ENCODE measurements at regions not wholly inside any gene's neighbourhood (a gene's known extent, or its start where the extent isn't known, plus 50 kb on each side); places are given as distances from the start of the nearest gene placed in this dataset.

DNA sequence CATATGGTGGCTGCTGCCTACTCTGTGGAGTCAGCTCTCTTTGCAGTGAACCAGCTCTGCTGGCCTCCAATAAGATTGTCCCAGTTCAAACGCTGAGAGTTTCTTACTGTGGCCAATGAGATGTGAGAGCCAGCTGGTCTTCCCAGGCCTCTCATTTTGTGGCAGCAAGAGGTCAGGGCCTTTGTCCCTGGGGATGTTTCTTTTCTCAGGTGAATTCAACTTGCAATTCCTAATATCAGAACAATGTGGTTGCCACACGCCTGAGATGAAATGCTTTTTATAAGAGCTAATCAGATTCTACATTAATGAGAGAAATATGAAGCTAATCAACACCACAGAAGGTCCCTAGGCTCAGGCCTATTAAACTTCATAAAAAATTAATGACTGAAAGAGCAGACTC lies 660.1 kb upstream of the CAMK1G start:
- no peak for DNase-seq

DNA sequence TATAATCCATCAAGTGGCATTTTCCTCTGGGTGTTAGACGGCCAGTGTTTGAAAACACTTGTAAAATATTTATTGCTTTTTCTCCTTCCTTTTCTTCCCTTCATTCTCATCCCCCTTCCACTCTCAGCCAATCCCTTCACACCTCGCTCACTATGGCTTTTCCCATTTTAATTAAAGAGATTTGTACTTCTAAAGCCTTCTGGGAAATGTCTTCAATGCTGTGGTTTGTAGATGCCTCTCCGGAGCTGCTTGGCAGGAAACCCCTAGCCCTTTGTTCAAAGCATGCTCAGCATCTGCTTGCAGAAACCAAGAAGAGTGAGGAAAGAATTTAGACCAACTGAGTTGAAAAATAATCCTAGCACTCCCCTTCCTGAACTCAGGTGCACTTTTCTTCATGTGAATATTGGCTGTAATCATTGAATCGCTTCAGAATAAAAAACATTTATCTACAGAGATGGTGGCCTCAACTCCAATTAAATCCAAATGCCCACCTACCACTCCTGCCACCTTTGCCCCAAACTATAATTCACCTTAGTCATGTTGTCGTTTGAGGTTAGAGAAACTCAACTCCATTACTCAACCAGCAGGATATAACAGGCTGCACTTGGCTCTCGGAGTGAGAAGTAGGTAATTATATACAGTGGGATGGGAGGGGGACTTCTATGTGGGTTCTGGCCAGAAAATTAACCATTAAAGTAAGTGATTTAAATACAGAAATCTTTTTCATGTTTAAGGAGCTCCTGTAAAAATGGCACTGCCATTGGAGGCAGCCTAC lies 659.4 kb upstream of the CAMK1G start:
- DNase-seq: no peak

DNA sequence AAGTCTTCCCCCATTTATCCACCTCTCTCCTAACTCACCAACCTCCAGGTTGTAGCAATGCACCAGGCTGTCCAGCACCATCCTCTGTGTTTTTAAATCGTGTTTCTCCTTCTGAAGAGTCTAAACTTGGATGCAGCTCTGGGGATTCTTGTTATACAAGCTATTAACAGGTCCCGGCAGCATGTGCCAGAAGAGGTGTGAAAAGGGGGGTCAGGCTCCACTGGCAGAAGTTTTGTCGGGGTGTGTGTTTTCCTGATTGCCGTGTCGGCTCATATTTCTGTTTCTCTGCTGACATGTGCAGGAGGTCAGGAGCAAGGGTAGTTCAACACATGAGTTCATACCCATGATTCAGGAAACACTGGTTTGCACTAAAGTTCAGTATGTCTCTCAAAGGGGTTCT lies 658.6 kb upstream of the CAMK1G start:
- no peak for DNase-seq

DNA sequence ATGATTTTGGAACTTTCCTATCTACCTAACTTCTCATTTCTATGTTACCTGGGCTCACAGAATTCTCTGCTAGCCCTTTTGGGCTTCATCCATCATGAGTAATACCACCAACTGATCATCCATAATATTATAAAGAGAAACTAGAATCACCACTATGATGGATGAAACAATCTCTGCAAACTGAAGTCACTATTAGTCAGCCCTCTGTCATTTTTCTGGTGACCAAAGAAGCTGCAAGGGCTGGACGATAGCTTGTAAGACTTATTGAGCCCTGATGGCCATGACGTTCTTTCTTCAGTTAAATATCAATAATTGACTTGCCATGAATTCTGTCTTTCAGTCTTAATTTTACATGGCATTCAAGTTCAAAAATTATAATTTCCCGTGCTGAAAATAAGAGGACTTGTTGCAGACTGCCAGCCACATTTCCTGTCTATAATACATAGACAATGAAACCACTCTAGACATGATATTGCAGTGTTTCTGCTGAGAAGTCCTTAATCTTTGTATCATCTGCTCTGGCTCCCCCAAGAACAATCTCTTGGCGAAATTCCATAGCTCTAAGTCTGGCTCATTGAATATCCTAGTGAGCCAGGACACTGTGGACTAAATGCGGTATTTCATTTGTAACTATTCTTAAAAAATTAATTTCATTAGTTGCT lies 655.0 kb upstream of the CAMK1G start:
- DNase-seq: no peak

DNA sequence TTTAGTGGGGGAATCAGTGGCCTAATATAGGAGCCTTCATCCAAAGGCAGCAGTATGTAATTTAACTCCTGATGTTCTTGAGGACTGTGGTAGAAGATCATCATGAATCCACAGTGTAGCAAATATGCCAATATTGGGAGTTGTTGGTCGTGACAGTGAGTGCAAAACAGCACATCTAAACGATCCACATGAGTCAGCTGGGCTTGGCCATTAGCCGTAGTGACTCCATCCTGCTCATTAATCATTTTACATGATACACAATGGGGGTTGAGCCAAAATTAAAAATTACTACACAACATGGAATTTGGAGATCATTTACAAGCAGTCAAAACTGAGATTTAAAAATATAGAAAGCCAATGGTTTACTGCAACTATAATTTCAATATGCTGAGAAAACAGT lies 653.9 kb upstream of the CAMK1G start:
- DNase-seq: no peak

DNA sequence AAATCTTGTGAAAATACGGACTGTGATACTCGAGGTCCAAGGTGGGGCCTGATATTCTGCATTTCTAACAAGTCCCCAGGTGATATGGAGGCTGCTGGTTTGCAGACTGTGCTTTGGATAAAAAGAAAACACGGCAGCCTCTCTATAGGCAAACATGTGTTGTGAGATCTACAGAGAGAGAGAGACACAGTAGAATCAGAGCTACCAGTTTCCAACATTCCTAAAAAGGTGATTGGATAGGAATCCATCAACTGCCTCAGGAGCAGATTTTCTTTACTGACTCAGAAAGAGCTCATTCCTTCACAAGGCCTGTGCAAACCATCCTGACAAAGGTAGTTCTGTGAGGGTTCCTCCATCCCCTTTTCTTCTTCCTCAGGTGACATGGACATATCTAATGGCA lies 651.6 kb upstream of the CAMK1G start:
- no peak for DNase-seq

DNA sequence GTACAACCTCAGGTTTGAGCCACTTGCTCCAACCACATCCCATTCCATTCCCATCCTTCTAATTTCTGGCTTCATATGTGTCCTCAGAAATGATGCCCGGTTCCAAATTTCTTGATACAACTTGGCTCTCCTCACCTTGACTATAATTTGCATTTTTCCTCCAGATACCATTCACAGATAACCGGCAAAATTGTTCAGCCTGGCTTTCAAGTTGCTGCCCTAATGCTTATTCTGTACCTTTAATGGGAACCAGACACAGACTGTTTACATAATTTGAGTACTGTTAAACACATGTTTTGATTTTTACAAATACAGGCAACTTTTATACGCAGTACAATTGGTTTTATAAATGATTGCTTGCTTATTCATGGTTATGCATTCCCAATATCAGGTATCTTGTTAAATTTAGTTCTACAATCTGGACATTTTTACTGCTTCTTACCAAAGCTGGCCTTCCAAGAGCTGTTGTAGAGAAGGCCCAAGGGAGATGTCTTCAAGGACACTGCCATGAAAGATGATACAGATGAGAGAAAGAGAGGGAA lies 649.5 kb upstream of the CAMK1G start:
- no peak for DNase-seq

DNA sequence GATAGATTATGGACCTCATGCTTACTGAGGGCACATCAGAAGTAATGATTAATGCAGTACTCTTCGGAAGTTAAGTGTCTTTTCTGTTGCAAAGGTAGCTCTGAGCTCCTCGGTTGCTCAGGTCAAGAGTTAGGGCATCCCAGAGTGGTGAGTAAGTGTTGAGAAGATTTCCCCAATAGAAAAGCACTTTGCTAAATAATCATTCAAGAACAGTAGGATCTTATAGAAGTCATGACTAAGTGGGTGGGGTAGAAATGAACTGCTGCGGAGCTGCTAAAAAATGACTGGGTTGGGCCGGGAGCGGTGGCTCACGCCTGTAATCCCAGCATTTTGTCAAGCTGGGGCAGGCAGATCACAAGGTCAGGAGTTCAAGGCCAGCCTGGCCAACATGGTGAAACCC lies 648.6 kb upstream of the CAMK1G start:
- DNase-seq: no peak

DNA sequence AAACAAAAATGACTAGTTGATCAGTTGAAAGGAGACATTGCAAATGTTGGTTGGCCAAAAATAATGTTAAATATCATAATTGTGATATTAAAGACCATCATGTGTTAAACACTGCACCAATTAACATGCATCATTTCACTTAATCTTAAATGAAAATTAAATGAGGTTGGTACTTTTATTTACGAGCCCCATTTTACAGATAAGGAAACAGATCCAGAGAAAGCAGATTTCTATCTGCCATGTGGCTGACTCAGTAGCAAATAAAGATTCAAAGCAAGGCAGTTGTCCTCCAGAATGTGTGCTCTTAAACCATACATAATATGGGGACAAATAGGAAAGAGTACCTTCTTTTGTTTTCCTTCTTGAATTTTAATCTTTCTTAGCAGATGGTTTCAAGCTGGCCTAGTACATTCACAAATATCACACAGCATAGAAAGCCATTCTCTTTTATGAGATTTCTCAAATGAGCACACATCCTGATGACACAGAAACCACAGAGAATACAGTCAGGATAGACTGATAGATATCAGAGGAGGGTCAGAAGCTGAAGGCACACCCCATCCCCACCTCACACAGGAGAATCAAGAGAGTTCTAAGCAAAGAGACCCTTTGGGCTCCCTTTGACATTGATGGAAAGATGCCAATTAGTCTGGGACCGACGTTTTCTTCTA lies 647.9 kb upstream of the CAMK1G start:
- no peak for DNase-seq

DNA sequence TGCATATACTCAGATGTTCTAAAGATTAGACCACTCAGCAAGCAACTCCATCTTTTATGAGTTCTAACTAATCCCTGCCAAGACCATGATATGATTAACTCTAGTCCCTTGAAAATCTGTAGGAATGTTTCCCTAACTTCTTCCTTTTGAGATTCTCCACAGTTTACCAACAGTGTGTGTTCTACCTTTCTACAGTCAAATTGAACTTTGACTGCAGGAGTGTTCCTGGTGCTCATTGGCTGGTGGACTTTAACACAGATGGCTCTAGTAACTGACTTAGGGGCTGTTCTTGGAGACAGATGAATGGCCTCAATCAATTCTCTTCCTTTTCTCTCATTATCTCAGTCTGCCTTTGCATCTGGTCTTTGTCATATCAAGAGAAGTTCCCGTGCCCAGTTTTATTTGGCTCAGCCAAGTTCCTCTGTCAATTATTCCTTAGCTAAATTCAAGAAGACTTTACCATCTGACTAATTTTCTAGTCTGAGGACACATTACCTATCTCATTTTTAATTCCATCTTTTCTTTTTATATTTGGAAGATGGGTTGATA lies 643.9 kb upstream of the CAMK1G start:
- DNase-seq: no peak

DNA sequence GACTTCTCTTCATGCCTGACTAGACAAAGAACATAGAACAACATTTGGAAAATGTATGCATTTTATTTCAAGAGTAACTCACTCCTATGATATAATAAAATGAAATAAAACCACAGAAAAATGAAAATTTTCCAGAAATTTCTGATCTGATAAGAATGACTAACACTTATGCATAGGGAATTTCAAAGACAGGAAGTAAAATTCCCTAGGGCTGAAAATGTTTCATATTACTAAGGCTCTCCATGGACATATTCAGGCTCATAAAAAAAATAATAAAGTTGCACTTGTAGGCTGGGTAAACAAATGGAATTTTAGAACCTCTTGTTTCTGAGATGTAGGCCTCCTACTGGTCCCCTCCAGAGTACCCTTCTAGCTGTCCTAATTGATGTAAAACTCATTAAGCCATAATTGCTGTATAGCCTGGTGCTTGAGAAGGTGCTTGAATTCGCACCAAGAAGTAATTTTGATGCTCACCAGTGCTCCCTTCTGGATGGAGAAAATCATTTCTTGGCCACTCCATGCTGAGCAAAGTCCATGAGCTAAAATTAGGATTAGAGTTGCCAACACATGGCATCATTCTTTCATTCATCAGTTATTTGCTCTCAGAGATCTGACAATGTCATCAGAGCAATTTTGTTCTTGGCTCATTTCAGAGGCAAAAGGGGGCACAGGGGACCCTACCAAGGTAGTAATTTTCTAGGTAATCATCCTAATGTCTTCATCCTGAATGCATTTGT lies 641.0 kb upstream of the CAMK1G start:
- DNase-seq: no peak

DNA sequence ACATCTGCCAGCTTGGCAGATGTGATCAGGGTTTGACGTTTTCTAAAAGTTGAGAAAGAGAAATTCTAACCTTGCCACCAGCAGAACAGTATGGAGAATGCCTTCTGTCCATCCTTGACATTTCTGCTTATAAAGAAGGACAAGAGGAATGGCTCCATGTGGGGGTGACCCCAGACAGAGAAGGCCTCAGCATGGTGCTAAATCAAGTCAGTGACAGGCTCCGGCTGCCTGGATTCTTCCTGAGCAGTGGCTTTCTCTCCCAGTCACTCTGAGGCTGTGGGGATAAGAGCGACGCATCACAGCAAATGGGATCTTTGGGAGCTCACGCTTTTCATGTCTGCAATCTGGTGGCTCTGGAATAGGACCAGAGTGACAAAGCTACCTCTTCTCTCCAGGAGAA lies 640.2 kb upstream of the CAMK1G start:
- DNase-seq: no peak

DNA sequence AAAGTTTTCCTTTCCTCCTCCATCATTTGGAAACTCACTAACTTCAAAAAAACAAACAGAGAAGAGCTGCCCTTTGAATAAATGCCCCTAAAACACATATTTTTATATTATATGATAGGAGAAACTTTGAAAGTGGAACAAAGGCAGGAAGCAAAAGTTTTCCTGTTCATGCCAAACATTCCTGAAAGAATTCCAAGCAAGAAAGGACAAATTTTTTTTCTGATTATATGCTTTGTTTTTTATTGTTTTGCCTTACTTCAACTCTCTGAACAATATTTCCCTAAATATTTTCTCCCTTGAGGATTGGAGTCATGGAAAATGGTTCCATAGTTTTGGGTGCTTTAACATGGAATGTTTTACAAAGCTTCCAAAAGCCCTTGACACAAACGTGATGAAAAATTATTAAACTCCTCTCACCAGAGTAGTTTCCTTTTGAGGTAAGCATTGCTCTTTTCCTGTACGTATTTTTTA lies 638.5 kb upstream of the CAMK1G start:
- no peak for DNase-seq

DNA sequence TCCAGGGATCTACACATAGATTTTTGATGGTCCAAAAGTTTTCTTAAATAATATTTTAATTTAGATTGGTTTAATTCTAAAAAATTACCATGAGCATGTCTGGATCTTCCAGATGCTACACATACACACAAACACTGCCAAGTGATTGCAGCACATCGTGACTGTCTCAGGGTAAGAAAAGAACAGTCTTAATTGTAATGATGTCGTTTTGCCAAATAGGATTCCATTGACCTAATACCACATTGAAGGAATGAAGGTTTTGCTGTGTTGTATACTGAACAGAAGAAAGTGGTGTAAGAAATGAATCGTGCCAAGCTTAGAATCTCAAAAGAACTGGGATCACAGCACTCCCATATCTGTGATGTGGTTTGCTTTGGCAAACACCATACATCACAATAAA lies 633.3 kb upstream of the CAMK1G start:
- no peak for DNase-seq

DNA sequence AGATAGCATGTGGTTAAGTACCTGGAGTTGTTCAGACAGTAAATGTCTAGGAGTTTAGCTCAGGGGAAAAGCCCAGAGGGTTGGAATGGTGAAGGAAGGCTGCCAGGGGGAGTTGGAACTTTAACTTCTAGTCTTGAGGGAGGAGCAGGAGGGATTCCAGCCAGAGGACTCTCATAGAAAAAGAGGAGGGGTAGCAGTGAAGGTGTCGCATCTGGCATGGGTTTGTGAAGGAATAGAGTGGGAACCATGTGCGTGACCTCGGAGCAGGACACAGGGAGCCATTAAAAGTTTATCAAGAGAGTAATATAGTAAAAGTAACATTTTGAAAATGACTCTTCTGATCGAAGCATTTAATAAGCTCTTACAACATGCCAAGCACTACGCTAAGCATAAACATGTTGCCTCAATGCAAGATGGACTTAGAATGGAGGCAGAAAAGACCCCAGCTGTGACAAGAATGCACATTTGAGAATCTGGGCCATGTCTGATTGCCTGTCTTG lies 632.4 kb upstream of the CAMK1G start:
- DNase-seq: no peak

DNA sequence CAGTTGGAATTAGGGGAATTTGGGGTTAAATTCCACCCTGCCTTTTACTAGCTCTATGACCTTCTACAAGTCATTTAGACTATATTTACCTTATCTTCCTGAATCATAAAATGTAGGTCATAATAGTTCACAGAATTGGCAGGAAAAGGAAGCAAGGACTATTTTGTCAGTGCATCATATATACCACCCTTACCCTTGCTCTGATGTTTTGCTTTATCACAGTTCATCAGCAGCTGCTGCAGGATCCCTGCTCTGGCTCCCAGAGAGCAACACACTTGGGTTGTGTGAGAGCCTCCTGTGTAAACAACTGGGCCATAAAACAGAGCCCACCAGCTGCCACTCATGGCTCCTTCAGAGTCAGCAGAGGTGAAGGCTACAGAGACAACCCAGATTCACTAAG lies 631.6 kb upstream of the CAMK1G start:
- no peak for DNase-seq

DNA sequence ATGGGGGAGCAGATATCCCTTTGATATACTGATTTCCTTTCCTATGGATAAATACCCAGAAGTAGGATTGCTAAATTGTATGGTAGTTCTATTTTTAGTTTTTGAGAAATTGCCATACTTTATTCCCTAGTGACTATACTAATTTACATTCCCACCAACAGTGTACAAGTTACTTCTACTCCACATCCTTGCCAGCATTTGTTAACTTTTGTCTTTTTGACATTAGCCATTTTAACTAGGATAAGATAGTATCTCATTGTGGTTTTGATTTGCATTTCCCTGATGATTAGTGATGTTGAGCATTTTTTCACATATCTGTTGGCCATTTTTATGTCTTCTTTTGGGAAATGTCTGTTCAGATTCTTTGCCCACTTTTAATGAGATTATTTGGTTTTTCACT lies 620.6 kb upstream of the CAMK1G start:
- DNase-seq: no peak

DNA sequence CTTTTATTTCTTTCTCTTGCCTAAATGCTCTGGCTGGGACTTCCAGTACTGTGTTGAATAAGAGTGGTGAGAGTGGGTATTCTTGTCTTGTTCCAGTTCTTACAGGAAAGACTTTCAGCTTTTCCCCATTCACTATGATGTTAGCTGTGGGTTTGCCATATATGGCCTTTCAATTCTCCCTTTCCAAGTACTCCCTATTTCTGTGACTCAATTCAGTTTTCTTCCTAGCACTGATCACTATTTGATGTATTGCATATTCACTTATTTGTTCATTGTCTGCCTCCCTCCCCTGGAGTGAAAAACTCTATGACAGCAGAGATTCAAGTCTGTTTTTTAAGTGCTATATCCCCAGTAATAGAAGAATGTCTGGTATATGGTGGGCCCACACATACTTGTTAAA lies 618.2 kb upstream of the CAMK1G start:
- DNase-seq: no peak

DNA sequence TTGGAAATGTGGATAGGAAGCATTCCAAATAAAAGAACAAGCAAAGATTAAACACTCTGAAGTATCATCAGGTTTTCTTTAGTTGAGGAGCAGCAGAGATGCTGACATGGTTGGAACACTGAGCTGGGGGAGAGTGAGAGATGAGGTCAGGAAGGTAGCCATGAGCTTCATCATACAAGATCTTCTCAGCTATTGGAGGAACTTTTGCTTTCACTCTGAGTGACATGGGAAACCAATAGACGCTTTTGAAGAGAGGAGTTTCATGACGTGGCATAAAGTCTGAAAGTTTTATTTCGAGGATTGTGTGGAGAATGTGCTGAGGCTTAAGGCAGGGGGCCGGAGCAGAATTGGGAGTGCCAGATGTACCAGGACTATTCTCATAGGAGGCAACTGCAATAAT lies 616.2 kb upstream of the CAMK1G start:
- no peak for DNase-seq

DNA sequence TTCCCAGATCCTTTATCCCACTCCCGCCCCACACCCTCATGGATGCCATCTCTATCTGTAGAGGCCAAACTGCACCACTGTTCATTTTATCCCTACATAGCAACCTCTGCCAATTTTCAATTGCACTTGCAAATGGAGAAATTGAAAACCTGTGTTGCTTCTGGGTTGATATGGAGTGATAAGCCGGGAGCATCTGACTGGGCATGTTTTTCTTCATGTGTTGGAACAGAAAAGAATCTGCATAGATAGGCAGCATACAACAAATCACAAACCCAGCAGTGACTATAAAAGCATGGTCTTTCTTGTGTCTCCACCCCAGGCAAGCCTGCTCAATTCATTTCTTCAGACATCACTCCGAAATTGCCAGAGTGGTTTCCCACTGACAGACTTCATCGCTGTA lies 608.8 kb upstream of the CAMK1G start:
- DNase-seq: no peak

DNA sequence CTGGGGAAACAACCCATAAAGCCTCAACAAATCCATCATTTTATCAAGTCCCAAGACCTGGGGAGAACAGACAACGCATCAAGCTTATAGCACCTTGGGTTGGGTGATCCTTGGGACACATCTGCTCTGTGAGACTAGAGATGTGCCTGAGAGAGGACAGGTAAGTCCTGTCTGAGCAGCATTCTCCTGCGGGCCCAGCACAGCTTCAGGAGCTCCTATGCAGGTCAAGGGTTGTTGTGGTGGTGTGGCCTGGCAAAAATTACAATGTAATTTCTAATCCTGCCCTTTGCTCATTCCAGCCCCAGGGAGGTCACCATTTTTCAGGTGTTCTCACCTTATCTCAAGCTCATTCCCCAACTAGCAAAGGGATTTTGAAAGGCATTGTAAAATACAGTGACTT lies 608.1 kb upstream of the CAMK1G start:
- no peak for DNase-seq

DNA sequence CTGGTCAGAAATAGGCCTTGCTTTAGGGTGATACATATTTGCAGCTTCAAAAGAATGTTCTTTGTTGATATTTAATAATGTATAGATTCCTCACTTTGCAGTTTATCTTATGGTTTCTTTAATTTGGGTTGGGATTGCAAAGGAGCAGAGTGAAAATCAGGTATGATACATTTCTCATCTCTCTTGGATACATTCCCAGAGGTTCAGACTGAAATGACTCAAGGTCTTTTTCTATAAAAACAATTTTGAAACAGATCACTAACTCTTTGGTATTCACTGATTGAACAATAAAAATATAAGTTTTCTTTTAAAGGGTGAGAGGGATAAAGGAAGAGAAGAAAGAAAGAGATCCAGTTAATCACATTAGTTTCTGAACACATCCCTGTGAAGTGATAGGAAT lies 606.5 kb upstream of the CAMK1G start:
- DNase-seq: no peak

Measured in activated effector memory CD4-positive, alpha-beta T cell treated with Interleukin-2 at 50 U/mL for 16 hours (primary cell).